Stimulated activated naive CD8-positive, alpha-beta T cell treated with anti-CD3 and anti-CD28 coated beads, Interleukin-15, amount 100 ng/mL, for 72 hours (primary cell): ENCODE measurements at regions not wholly inside any gene's neighbourhood (a gene's known extent, or its start where the extent isn't known, plus 50 kb on each side); places are given as distances from the start of the nearest gene placed in this dataset.

Experiments
- ATAC-seq: fragments of 150-1000 bp; cut with Tn5 transposase; 2 replicates; pipeline ENCODE4 v1.10.0; 2021; ENCODE audit warnings: mild to moderate bottlenecking, moderate library complexity
- DNase-seq, 2 donors: peaks; one replicate each; pipeline ENCODE4 v3.0.0; 2021 to 2022
- H3K27ac Mint-ChIP-seq, 2 donors: one replicate each; pipeline ENCODE4 v1.8.0; 2022; ENCODE audit warnings: mild to moderate bottlenecking in 2 of 2, mixed read lengths in 2 of 2, moderate library complexity in 2 of 2
- H3K27me3 Mint-ChIP-seq: one replicate; pipeline ENCODE4 v1.8.0; 2022; ENCODE audit warnings: mixed read lengths
- H3K4me1 Mint-ChIP-seq: one replicate; pipeline ENCODE4 v1.8.0; 2022; ENCODE audit warnings: mild to moderate bottlenecking, mixed read lengths
- H3K4me3 Mint-ChIP-seq, 2 donors: one replicate each; pipeline ENCODE4 v1.8.0; 2022; ENCODE audit warnings: mild to moderate bottlenecking in 2 of 2, mixed read lengths in 2 of 2, moderate library complexity in 1 of 2
- H3K9me3 Mint-ChIP-seq, 2 donors: one replicate each; pipeline ENCODE4 v1.8.0; 2022; ENCODE audit warnings: mixed read lengths in 2 of 2

GRCh38 chr13:77981281-77981881, 62.8 kb upstream of the EDNRB start:
- H3K4me3 Mint-ChIP-seq, result no peak overlapping the region
- no peak overlapping the region for H3K27ac Mint-ChIP-seq
- no peaks in the 10 kb centered on the region for H3K27me3 Mint-ChIP-seq
- ATAC-seq (no peak), DNase-seq (no peak)
- H3K9me3 Mint-ChIP-seq, result no peaks in the 10 kb centered on the region
- no peaks in the 10 kb centered on the region for H3K4me1 Mint-ChIP-seq

- DNase-seq, result no peak
- H3K4me3 Mint-ChIP-seq, result no peak overlapping the region
- no peaks in the 10 kb centered on the region for H3K27me3 Mint-ChIP-seq
Observed at GRCh38 chr13:77980592-77980991, 62.0 kb upstream of the EDNRB start.

GRCh38 chr13:77979721-77980385, 61.2 kb upstream of the EDNRB start:
- Mint-ChIP-seq H3K9me3 (peaks cover 0 to 5% of the 10 kb centered on the region in 2 donors), H3K4me1 (no peaks in the 10 kb centered on the region), H3K4me3 (no peak overlapping the region), H3K27me3 (no peaks in the 10 kb centered on the region), H3K27ac (no peak overlapping the region)
- no peak for DNase-seq
- no peak for ATAC-seq

More at GRCh38 chr13:77980592-77980991, 62.0 kb upstream of the EDNRB start:
- Mint-ChIP-seq H3K27ac (no peak overlapping the region), H3K4me1 (no peaks in the 10 kb centered on the region), H3K9me3 (no peaks in the 10 kb centered on the region)
- ATAC-seq, result no peak

GRCh38 chr13:77975358-77976042, 56.9 kb upstream of the EDNRB start:
- H3K4me3 Mint-ChIP-seq, result no peak overlapping the region
- H3K9me3 Mint-ChIP-seq, result peaks cover 0 to 10% of the 10 kb centered on the region in 2 donors
- no peak for DNase-seq
- no peaks in the 10 kb centered on the region for H3K27me3 Mint-ChIP-seq
- H3K27ac Mint-ChIP-seq, result no peak overlapping the region
- H3K4me1 Mint-ChIP-seq, result no peaks in the 10 kb centered on the region
- no peak for ATAC-seq

GRCh38 chr13:77969299-77969698, 50.7 kb upstream of the EDNRB start:
- Mint-ChIP-seq H3K27ac (no peak overlapping the region), H3K9me3 (peaks cover 0 to 4% of the 10 kb centered on the region in 2 donors), H3K4me1 (no peaks in the 10 kb centered on the region), H3K4me3 (no peak overlapping the region), H3K27me3 (no peaks in the 10 kb centered on the region)
- DNase-seq (no peak), ATAC-seq (no peak)
